UCSD-AML1 (cell line): ENCODE measurements at regions not wholly inside any gene's neighbourhood (a gene's known extent, or its start where the extent isn't known, plus 50 kb on each side); places are given as distances from the start of the nearest gene placed in this dataset.

Experiments
- DNase-seq: peaks from one replicate; lab custom pipeline; 2025; ENCODE audit not compliant: unreplicated experiment; lab: John Stamatoyannopoulos, UW

DNA sequence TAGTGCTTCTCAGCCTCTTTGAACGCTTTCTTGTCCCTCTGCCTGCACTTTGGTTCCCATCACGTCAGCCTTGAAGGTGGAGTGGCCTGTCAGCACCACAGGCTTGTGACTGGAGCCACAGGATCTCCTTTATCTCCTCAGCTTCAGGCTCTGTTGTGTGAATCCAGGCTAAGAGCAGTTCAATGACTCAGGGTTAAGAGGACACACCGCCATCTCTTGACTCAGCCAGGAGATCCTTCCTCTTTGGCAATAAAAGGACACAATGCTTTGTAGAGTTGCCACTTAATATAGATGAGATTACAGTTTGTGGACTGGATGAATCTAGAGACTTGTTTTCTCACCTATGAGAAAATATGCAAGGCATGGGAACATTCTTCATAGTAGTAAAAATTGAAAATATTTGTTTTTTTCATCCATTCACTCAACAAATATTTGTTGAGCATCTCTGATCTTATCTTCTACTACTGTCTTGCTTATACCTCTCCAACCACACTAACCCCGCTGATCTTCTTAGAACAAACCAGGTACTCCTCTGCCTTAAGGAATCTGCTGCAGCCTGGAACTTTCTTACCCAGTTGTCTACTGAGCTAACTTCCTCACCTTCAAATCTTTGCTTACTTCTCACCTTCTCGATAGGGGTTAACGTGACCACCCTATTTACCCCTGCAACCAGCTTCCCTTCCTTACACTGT is 62.3 kb downstream of the UCHL1 start:
- DNase-seq, result peak; percentile 16

DNA sequence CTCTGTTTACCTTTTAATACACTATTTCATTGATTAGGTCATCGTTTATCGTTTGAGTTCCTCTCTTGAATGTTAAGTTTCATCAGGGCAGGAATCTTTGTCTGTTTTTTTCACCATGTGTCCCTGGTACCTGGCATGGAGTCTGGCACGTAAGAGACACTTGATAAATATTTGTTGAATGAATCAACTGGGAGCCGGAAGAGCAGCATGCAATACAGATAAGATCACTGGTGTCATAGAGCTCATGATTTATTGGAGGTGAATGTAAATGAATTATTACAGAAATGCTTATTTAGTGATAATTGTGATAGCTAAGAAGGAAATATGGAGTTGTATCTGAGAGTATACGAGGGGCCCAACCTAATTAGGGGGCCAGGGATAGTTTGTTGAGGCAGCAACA is 62.8 kb downstream of the UCHL1 start:
- DNase-seq, result no peak

DNA sequence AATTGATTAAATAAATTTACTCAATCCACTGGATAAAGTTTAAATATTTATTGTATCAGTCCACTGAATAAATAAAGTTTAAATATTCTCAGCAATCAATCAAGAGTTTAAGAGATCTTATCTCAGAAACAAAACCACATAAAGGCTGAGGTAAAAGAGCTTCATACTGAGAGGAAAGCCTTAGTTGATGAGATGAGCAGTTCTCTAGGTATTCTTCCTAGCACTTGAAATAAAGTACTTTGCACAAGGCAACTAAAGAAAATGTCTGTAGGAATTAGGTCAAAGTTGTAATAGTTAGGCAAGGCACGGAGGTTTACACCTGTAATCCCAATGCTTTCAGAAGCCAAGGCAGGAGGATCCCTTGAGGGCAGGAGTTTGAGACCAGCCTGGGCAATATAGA is 63.5 kb downstream of the UCHL1 start:
- no peak for DNase-seq

DNA sequence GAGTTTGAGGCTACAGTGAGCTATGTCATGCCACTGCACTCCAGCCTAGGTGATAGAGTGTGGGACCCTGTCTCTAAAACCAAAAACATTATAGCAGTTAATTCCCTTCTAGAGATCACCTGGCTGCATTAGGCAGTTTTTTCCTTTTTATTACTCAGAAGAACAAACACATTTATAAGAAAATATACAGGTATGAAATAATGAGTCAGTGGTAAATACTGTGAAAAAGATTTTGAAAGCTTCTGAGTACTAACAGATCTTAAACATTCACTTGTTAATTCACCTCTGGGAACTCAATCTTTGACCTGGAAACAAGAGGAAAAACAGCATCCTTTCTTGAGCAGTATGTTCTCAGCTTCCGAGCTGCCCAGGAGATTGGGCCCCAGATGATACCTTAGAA is 64.1 kb downstream of the UCHL1 start:
- no peak for DNase-seq

DNA sequence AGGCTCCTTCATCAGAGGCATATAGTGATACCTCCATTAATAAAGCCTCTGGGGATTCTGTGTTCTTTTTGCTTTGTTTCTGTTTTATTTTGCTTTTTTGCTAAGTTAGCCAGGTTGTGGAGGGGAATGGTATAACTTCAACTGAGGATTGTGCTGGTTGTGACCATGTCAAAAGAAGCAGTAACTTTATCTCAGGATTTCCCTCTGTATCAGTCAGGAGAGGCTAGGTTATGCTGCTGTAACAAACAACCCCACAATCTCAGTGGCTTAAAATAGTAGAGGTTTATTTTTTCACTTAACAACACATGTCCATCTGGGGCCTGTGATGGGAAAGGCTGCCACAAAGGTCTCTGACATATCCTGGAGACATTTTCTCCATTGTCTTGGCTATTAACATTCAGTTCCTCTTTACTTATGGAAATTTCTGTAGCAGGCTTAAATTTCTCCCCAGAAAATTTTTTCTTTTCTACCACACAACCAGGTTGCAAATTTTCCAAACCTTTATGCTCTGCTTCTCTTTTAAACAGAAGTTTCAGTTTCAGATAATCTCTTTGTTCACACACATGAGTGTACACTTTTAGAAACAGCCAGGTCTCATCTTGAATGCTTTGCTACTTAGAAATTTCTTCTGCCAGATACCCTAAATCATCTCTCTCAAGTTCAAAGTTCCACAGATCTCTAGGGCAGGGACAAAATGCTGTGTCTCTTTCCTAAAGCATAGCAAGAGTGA is 64.7 kb downstream of the UCHL1 start:
- no peak for DNase-seq

DNA sequence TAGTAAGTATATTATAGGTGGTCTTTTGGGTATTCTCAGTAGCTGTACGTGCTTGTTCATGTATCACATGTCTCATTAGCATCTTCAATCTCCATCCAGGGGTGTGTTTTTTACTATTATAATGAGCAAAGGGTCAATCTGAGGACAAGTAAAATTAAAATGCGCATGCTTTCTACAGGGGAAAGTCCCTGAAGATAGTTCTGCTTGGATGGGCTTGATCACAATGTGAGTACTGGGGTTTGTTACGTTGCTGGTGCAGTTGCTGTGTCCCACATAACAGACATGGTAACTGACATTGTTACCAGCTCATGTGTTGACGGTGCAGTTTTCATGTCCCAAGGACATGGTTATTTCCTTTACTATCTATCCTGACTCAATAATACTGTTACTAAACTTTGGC is 65.9 kb downstream of the UCHL1 start:
- no peak for DNase-seq

DNA sequence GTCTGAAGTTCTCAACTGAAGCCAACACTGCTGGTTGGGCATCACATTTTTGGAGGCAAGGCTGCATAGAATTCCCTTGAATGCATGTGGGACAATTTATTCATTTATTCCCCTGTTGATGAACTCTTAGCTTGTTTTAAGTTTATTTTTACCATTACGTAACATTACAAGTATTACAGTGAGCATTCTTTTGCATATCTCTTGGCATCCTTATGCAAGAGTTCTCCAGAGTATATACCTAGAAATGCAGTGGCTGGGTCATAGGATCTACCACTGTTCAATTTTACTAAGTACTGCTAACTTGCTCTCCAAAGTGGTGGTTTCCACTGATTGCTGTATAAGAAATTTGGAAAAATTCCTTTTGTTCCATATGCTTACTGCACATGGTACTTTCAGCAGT is 66.5 kb downstream of the UCHL1 start:
- DNase-seq, result no peak

DNA sequence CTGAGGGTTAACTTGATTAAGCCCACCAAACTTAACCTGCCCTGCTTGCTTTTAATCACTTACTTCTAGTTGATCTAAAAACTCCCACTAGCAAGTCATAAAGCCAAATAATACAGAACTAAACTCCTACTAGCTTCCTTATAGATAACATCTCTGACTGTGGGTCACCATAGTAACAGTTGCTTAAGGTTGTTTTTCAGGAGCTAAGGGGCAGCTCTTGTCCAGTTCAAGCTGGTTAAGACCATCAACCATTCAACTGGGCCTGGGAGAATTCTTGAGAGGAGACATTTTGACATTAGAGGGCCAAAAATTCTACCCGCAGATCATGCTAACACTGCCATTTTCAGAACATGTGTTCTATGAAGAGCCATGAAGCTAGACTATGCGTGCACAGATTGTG is 67.0 kb downstream of the UCHL1 start:
- no peak for DNase-seq

DNA sequence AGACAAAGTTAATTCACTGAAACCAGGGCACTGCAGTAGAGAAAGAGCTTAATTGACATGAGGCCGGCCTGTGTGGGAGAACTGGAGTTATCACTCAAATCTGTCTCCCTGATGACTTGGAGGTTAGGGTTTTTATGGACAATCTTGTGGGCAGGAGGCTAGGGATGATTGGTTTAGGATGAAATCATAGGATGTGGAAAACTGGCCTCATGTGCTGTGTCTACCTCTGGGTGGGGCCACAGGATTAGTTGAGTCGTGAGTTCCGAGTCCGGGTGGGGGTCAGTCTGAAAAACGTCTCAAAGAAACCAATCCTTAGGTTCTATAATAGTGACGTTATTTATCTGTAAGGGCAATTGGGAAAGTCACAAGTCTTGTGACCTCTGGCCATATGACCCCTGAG is 68.1 kb downstream of the UCHL1 start:
- no peak for DNase-seq

DNA sequence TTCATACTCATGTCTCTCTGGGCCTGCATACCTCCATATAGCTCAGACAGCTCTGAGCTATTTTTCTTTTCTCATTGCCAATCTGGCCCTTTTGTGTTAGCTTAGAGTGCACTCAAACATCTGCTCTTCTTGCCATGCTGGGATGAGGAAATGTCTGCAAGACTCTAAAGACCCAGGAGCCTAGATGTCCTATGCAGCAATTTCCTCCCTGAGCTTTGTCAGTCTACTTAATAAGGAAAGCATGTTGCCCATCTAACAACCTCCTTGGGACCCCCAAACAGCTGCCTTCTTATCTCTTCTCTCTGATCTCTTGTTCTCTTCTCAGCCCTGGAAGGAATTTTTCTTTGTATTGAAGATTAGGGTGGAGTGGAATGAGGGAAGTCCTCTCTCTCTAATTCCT is 69.2 kb downstream of the UCHL1 start:
- no peak for DNase-seq

DNA sequence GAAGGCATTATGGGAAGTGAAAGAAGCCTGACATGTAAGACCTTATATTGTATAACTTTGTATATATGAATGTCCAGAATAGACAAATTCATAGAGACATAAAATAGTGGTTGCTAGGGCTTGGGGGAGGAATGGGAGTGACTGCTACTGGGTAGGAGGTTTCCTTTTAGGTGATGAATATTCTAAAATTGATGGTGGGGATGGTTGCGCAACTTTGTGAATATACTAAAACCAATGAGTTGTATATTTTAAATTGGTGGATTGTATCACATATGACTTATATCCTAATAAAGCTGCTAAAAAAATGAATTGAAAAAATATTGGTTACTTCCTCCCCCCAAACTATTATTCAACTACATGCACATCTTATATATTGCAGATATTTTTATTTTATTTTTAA is 70.0 kb downstream of the UCHL1 start:
- DNase-seq, result no peak

DNA sequence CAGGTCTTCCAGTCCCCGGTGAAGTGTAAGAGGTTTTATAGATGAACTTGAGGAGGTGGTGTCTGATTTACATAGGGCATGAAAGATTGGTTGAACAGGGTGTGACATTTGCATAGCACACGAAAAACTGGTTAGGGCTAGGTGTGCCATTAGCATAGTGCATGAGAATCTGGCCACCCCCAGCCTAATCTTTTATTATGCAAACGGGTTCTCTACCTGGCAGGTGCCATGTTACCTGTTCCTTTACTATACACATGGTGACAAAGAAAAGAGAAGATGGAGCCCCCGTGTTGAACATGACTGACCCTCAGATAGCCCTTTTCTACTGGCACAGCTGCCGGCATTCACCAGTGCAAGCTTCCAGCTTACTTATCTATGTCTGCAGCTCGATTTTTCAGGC is 71.0 kb downstream of the UCHL1 start:
- DNase-seq, result no peak

DNA sequence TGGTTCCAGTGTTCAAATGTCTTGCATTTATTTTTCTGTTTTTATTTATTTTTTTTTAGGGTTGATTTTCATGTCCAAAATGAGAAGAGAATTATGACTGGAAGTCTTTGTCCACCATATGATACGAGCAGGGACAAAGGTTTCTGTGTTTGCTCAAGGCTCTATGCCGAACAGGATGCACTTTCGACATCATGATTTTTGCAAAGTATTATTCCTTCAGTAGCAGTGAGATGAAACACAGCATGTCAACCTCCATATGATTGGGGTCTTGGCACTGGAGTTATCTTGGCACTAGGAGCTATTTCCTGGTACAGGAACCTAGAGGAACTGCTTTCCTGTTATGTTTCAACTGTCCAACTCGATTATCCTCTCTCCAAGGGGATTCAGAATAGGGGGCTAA is 72.6 kb downstream of the UCHL1 start:
- no peak for DNase-seq

DNA sequence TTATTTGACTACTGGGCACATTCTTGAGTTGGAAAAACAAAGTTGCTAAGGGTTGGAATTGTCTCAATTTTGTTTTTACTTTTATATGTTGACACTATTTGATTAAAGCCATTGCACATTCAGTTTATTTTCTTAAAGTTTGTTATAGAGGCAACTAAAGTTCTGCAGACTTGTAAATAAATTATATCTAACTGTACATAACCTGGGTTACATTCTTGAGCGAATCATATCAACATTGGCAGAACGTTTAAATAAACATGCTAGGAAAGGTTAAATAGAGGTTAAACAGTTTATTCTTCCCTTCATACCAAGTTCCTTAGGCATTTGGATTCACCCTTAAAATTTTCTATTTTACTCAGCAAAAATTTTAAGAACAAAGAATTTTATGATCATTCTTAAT is 74.5 kb downstream of the UCHL1 start:
- no peak for DNase-seq

DNA sequence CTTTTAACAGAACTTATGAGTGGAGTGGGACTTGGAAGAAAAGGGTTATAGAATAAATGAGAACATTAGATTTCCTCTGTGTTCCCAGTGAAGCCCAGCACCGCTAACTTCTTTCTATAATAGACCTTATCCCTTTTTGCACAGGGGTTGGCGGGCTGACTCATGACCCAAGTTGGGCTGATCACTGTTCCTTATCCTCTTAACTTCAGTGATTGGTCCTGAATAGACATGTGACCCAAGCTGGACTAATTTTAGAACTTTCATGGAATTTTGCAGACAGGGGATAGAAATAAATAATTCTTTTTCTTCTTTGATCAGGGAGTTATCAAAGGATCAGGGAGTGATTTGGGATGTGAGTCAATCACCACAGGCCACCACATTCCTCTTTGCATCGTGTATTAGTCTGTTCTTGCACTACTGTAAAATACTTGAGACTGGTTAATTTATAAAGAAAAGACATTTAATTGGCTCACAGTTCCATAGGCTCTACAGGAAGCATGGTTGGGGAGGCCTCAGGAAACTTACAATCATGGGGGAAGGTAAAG is 75.9 kb downstream of the UCHL1 start:
- no peak for DNase-seq

DNA sequence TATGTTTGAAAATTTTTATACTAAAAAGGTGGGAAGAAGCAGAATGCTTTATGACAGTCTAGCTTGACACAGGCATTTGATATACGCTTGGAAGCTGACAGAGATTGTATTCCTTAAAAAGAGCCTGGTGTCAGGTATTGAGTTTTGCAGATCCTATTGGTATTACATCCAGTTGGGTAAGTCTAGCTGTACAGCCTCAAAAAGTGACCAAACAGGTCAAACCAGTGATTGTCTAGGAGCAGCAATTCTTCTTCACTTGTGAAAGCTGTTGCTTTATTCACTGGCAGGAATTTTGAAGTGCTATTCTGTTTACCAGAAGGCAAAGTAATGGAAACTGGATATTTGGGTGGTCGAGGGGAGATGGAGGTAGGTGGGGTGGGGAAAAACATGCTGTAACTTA is 77.5 kb downstream of the UCHL1 start:
- DNase-seq, result no peak

DNA sequence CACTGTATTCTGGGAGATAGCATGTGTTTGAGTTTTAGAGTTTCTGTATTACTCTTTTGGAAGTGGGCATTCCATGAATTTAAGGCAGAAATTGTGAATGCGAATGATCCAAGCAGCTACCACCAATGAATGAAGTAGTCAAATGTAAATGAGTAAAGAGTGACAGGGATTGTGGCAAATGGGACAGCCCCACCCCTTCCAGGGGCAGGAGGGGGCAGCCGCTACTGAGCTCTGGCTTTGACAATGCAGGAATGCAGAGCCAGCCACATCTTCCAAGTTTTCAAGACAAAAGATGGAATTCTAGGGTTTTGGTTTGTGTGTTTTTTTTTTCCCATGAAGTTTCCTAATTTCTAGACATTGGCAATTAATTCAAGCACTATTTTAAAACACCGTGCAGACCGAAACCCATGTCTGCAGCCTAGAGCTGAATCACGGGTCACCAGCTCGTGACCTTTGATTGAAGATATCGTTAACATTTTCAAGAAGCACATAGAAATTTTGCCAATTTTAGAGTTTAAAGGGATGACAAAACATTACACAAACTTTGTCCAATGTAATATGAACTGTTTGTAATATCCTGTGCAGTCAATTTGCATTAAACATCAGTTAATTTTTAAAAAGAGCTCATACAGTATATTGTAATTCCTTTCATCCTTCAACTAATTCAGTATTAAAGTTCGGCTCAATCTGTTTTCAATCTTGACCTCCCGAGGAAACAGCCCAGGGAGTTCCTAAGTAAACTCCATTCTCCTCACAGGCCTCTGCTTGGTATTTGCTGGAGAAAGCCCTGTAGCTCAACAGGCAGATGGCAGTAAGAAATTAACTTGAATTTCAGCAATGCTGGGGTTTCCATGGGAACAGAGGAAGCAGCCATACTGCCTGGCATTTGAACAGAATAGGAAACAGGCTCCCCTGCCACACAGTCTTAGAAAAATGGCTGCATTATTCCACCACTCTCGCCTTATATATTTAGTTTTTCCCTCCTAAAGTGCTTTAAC is 83.4 kb downstream of the UCHL1 start:
- no peak for DNase-seq

DNA sequence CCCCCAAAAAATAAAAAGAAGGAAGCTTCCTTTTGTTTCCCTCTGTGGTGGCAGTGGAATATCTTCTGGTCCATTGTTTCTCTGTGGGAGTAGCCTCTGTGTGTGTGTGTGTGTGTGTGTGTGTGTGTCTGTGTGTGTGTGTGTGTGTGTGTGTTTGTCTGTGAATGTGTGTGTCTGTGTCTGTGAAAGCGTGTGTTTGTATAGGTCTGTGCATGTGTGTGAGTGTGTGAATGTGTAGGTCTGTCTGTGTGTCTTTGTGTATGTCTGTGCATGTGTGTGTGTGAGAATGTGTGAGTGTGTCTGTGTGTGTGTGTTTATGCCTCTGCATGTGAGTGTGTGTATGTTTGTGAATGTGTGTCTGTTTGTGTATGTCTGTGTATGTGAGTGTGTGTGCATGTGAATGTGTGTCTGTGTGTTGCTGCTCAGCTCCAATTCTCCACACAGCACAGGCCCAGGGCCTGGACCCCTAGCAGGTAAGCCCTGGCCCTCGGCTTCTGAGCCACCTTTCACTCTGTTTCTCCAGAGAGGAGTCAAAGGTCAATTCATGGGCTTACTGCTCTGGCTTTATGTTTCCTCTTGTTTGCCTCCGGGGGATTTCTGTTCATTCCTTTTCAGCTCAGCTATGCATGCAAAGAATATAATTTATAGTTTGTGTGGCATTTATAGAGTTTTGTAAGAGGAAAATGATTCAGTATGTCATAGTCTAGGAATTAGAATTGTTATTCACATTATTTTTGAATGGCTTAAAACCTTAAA is 89.8 kb downstream of the UCHL1 start:
- no peak for DNase-seq

DNA sequence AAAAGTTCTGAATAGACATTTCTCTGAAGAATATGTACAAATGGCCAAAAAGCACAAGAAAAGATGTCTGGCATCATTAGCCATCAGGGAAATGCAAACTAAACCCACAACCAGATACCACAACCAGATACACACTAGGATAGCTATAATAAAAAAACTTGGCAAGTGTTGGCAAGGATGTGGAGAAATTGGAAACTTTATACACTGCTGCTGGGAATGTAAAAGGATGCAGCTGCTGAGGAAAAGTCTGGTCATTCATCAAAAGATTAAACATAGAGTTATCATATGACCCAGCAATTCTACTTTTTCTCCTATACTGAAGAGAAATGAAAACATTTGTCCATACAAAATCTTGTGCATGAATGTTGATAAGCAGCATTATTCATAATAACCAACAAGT is 92.3 kb downstream of the UCHL1 start:
- DNase-seq, result no peak

DNA sequence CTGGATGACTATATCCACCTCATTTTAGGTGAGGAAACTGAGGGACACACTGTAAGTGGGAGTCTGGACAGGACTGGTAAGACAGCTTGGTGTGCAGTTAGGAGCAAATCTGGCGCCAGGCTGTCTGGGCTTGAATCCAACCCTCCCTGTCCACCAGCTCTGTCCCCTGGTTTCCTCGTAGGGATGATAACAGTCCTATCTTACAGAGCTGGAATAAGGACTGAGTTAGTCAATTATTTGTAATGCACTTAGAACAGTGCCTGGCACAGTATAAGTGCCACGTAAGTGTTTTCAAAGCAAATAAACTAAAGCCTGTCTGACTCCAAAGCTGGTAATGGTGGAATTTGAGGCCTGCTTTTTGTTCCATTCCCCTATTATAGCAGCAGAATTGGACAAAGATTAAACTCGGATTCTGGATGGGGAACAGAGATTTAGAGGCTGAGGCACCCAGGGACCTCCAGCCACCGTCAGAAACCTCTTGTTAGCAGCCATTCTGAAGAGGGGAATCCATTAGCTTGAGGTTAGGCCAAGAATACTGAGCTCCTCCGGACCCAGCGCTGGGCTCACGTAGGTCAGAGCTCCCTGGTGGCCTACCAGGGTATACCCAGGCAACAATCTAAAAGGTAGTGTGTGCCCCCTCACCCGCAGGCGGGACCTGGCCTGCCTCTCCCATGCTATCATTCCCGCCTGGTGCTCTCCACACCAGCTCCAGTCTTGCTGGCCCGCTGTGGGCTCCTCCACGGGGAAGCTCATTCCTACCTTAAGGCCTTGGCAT is 102.1 kb downstream of the UCHL1 start:
- DNase-seq, result no peak
